Osteoblast (primary cell): ENCODE measurements at regions not wholly inside any gene's neighbourhood (a gene's known extent, or its start where the extent isn't known, plus 50 kb on each side); places are given as distances from the start of the nearest gene placed in this dataset.

Experiments
- DNase-seq: peaks from one replicate; pipeline ENCODE4 v3.0.0; 2011; ENCODE audit warnings: low spot score, mixed read lengths; ENCODE audit not compliant: insufficient read length; ENCODE audit errors: missing footprints
- H2AFZ ChIP-seq: 2 replicates; pipeline ENCODE4 v1.6.0; 2011; ENCODE audit warnings: mild to moderate bottlenecking, low read length
- H3K27ac ChIP-seq: 2 replicates; pipeline ENCODE4 v1.5.1; 2011; ENCODE audit warnings: mild to moderate bottlenecking, low read depth, low read length, moderate library complexity
- H3K27me3 ChIP-seq: 2 replicates; pipeline ENCODE4 v1.6.0; 2012; ENCODE audit warnings: mild to moderate bottlenecking, control low read depth, inconsistent platforms, low read length, moderate library complexity; ENCODE audit not compliant: insufficient read depth
- H3K36me3 ChIP-seq: 2 replicates; pipeline ENCODE4 v1.5.1; 2011; ENCODE audit warnings: mild to moderate bottlenecking, low read length, control low read depth, moderate library complexity; ENCODE audit not compliant: insufficient read depth
- H3K4me1 ChIP-seq: 2 replicates; pipeline ENCODE4 v1.5.1; 2011; ENCODE audit warnings: mild to moderate bottlenecking, low read length, control low read depth, moderate library complexity; ENCODE audit not compliant: insufficient read depth
- H3K4me2 ChIP-seq: 2 replicates; pipeline ENCODE4 v1.6.0; 2011; ENCODE audit warnings: mild to moderate bottlenecking, low read length; ENCODE audit not compliant: insufficient read depth
- H3K4me3 ChIP-seq: fragments of 200-600 bp; sonication (generic); 3 replicates; pipeline ENCODE4 v1.5.1; 2012; ENCODE audit warnings: mild to moderate bottlenecking, low read length, inconsistent platforms; ENCODE audit not compliant: insufficient read depth
- H3K79me2 ChIP-seq: 2 replicates; pipeline ENCODE4 v1.6.0; 2012; ENCODE audit warnings: mild to moderate bottlenecking, low read length, control low read depth, inconsistent platforms; ENCODE audit not compliant: insufficient read depth
- H3K9me3 ChIP-seq: 2 replicates; pipeline ENCODE4 v1.5.1; 2011; ENCODE audit warnings: low read depth, low read length, control low read depth
- H4K20me1 ChIP-seq: 2 replicates; pipeline ENCODE4 v1.6.0; 2012; ENCODE audit warnings: mild to moderate bottlenecking, low read length, control low read depth; ENCODE audit not compliant: insufficient read depth
- CTCF ChIP-seq: IDR thresholded peaks from 2 replicates; pipeline ENCODE4 v1.5.1; 2011; ENCODE audit warnings: mild to moderate bottlenecking, low read depth, low read length, moderate library complexity; ENCODE audit errors: extremely low read depth

- Histone ChIP-seq H3K9me3 (no peaks in the 10 kb centered on the region), H3K4me3 (no peak overlapping the region), H2AFZ (no peak overlapping the region), H3K27ac (no peak overlapping the region), H3K4me2 (no peak overlapping the region), H3K36me3 (no peaks in the 10 kb centered on the region), H3K4me1 (peaks cover 9% of the 10 kb centered on the region), H3K79me2 (no peaks in the 10 kb centered on the region), H4K20me1 (no peaks in the 10 kb centered on the region), H3K27me3 (peaks cover under 1% of the 10 kb centered on the region)
- TF ChIP-seq CTCF, result no peak
- peak; percentile 61 for DNase-seq
These were observed 137.2 kb downstream of the MTX3 start for GRCh38 chr5:79853676-79854418.

GRCh38 chr5:79853028-79853427 lies 138.0 kb downstream of the MTX3 start:
- Histone ChIP-seq H3K36me3 (no peaks in the 10 kb centered on the region), H3K79me2 (no peaks in the 10 kb centered on the region), H3K4me1 (peaks cover 6% of the 10 kb centered on the region), H4K20me1 (no peaks in the 10 kb centered on the region), H3K27me3 (no peaks in the 10 kb centered on the region), H3K9me3 (no peaks in the 10 kb centered on the region), H3K4me3 (no peak overlapping the region), H3K27ac (no peak overlapping the region), H3K4me2 (no peak overlapping the region), H2AFZ (no peak overlapping the region)
- no peak for DNase-seq
- no peak for TF ChIP-seq CTCF

- H3K9me3 ChIP-seq, result no peaks in the 10 kb centered on the region
- no peaks in the 10 kb centered on the region for H3K79me2 ChIP-seq
- no peak for DNase-seq
- no peak overlapping the region for H2AFZ ChIP-seq
- no peaks in the 10 kb centered on the region for H3K27me3 ChIP-seq
- TF ChIP-seq CTCF, result no peak
- H3K4me3 ChIP-seq, result no peak overlapping the region
- H3K4me2 ChIP-seq, result no peak overlapping the region
- H3K36me3 ChIP-seq, result no peaks in the 10 kb centered on the region
- no peaks in the 10 kb centered on the region for H4K20me1 ChIP-seq
- H3K4me1 ChIP-seq, result peaks cover 1% of the 10 kb centered on the region
- no peak overlapping the region for H3K27ac ChIP-seq
These were observed 139.6 kb downstream of the MTX3 start for GRCh38 chr5:79851391-79851863.

GRCh38 chr5:79850941-79851340 lies 140.1 kb downstream of the MTX3 start:
- Histone ChIP-seq H3K27me3 (no peaks in the 10 kb centered on the region), H3K4me2 (no peak overlapping the region), H3K4me3 (no peak overlapping the region), H4K20me1 (no peaks in the 10 kb centered on the region), H3K79me2 (no peaks in the 10 kb centered on the region), H3K4me1 (peaks cover 6% of the 10 kb centered on the region), H3K27ac (no peak overlapping the region), H2AFZ (no peak overlapping the region), H3K9me3 (no peaks in the 10 kb centered on the region), H3K36me3 (no peaks in the 10 kb centered on the region)
- no peak for DNase-seq
- TF ChIP-seq CTCF, result no peak
